ENCODE measurements at regions not wholly inside any gene's neighbourhood (a gene's known extent, or its start where the extent isn't known, plus 50 kb on each side); places are given as distances from the start of the nearest gene placed in this dataset.
A peak's percentile ranks its signal among the peaks of the same experiment; 100 is the strongest.

DNA sequence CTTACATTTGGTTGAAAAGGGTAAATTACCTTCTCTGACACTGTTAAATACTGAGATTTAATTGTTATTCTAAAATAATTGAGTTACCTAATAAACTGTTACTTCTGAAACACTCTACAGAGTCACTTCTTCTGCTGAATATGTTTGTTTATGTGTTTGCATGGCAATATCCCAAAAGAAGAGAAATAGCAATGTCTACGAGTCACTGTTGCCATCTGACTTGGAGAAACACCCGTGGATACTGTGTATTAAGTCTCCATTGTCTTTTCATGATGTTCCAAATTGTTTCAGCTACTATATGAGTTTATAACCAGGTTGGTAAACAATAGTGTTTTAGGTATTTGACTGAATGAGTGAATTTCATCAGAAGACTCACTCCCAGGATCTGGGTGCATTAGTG, 754.2 kb upstream of the ID2 start:
- DNase-seq: no peak
- H3K9me3 ChIP-seq: no peaks in the 10 kb centered on the region
- no peak for TF ChIP-seq POLR2A (IDR thresholded peaks at IDR 0.05)
- TF ChIP-seq, protein P1, sequence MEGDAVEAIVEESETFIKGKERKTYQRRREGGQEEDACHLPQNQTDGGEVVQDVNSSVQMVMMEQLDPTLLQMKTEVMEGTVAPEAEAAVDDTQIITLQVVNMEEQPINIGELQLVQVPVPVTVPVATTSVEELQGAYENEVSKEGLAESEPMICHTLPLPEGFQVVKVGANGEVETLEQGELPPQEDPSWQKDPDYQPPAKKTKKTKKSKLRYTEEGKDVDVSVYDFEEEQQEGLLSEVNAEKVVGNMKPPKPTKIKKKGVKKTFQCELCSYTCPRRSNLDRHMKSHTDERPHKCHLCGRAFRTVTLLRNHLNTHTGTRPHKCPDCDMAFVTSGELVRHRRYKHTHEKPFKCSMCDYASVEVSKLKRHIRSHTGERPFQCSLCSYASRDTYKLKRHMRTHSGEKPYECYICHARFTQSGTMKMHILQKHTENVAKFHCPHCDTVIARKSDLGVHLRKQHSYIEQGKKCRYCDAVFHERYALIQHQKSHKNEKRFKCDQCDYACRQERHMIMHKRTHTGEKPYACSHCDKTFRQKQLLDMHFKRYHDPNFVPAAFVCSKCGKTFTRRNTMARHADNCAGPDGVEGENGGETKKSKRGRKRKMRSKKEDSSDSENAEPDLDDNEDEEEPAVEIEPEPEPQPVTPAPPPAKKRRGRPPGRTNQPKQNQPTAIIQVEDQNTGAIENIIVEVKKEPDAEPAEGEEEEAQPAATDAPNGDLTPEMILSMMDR (IDR thresholded peaks at IDR 0.05): no peak
- H3K4me3 ChIP-seq: no peak overlapping the region
- no peak overlapping the region for H3K27ac ChIP-seq
- no peaks in the 10 kb centered on the region for H3K27me3 ChIP-seq
- no peaks in the 10 kb centered on the region for H3K36me3 ChIP-seq
- no peaks in the 10 kb centered on the region for H3K4me1 ChIP-seq
- intact Hi-C loops (cut with DNase I; ENCODE audit: low total_unique reads): no loop called here

DNA sequence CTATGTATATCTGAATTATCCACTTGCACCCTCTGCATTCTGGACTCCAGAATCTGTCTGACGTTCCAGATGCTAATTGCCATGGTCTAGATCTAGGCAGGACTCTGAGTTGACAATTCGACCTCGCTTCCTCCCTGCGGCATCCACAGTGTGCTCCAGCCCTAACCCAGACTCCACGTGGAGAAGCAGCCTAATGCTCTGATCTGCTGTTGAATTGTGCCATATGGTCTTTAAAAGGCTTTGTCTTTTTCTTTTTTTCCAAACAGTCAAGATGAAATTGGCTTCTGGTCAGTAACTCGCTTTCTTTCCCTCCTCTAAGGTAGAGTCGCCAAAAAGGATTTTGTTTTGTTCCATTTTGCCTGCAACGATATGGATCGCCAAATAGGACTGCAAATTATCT, 752.6 kb upstream of the ID2 start:
- Histone ChIP-seq H3K4me1 (no peaks in the 10 kb centered on the region), H3K36me3 (no peaks in the 10 kb centered on the region), H3K9me3 (no peaks in the 10 kb centered on the region), H3K4me3 (no peak overlapping the region), H3K27ac (no peak overlapping the region), H3K27me3 (no peaks in the 10 kb centered on the region)
- TF ChIP-seq, protein P1 (IDR thresholded peaks at IDR 0.05): no peak
- TF ChIP-seq POLR2A (IDR thresholded peaks at IDR 0.05): no peak
- no peak for DNase-seq
- intact Hi-C loops (cut with DNase I; ENCODE audit: low total_unique reads): no loop called here

DNA sequence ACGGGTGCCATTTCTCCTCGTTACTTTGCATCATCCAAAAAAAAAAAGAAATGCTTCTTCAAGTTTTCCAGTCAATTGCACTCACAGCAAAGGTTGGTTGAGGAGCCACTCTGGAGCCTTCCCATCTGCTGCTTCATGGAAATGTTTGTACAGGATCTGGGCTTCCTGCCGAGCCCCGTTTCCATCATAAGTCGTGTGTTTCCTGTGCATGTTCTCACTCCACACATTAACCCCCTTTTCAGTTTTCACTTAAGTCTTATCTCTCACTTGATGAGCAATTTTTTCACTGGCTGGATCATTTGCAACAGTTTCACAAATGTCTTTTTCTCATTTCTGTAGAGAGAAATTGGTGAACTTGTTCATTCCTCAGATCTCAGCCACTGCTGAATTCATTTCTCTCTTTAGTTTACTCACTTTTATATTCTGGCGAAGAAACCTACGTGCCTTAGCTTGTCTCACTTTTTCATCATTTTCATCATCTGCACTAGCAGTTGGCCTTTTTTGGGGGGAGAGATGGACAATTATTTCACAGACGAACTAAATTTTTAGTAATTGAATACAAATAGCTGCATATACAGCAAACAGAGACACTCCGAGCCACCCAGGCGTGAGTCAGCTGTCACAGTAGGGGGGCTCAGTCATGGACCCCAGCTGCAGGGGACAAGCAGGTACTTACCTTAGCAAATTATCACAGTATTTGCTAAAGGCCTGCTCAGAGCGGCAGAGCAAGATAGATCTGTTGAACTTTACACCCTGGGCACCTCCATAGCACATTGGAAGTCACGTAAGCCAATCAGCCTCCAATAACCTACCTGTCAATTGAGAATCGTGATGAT, 750.8 kb upstream of the ID2 start:
- intact Hi-C loops (cut with DNase I; ENCODE audit: low total_unique reads): no loop called here
- TF ChIP-seq, protein P1 (IDR thresholded peaks at IDR 0.05): no peak
- no peak for TF ChIP-seq POLR2A (IDR thresholded peaks at IDR 0.05)
- no peak overlapping the region for H3K27ac ChIP-seq
- DNase-seq: peak in 1 of 2 donors; percentile 67
- no peaks in the 10 kb centered on the region for H3K4me1 ChIP-seq
- no peaks in the 10 kb centered on the region for H3K36me3 ChIP-seq
- no peak overlapping the region for H3K4me3 ChIP-seq
- H3K9me3 ChIP-seq: no peaks in the 10 kb centered on the region
- no peaks in the 10 kb centered on the region for H3K27me3 ChIP-seq

DNA sequence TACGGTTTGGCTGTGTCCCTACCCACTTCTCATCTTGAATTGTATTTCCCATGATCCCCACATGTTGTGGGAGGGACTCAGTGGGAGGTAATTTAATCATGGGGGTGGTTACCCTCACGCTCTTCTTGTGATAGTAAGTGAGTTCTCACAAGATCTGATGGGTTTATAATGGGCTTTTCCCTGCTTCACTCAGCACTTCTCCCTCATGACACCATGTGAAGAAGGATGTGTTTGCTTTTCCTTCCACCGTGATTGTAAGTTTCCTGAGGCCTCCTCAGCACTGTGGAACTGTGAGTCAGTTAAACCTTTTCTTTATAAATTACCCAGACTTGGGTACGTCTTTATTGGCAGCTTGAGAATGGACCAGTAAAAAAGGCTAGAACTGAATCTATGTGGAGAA, 750.0 kb upstream of the ID2 start:
- Histone ChIP-seq H3K9me3 (no peaks in the 10 kb centered on the region), H3K36me3 (no peaks in the 10 kb centered on the region), H3K27ac (no peak overlapping the region), H3K27me3 (no peaks in the 10 kb centered on the region), H3K4me3 (no peak overlapping the region), H3K4me1 (no peaks in the 10 kb centered on the region)
- no peak for DNase-seq
- no peak for TF ChIP-seq POLR2A (IDR thresholded peaks at IDR 0.05)
- TF ChIP-seq, protein P1 (IDR thresholded peaks at IDR 0.05): no peak
- intact Hi-C loops (cut with DNase I; ENCODE audit: low total_unique reads): no loop called here

DNA sequence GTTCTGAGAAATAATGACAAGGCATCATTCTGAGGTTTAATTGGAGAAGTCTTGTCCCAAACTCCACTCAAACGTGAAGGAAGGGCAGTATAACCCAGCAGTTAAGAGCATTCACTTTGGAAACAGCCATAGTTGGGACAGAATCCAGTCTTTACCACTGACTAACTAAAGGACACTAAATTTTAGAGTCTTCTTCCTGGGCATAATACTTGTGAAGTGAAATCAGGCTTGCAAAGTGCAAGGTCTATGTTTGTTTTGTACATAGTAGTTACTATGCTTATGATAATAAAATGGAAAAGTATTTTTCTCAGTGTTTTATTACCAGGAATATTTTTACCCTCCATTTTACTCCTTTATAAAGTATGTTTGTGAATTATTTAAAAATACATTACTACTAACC, 748.2 kb upstream of the ID2 start:
- H3K4me1 ChIP-seq: no peaks in the 10 kb centered on the region
- intact Hi-C loops (cut with DNase I; ENCODE audit: low total_unique reads): no loop called here
- H3K9me3 ChIP-seq: no peaks in the 10 kb centered on the region
- H3K36me3 ChIP-seq: no peaks in the 10 kb centered on the region
- no peak overlapping the region for H3K4me3 ChIP-seq
- H3K27me3 ChIP-seq: no peaks in the 10 kb centered on the region
- TF ChIP-seq POLR2A (IDR thresholded peaks at IDR 0.05): no peak
- TF ChIP-seq, protein P1 (IDR thresholded peaks at IDR 0.05): no peak
- DNase-seq: no peak
- no peak overlapping the region for H3K27ac ChIP-seq
